Osteocyte (in vitro differentiated cells): ENCODE measurements at regions not wholly inside any gene's neighbourhood (a gene's known extent, or its start where the extent isn't known, plus 50 kb on each side); places are given as distances from the start of the nearest gene placed in this dataset.
"Not testable (repeated sequence)": the region's sequence is repeated elsewhere in the genome, so short reads cannot be mapped to it uniquely, and the experiment has no call there.

Source experiments
- DNase-seq: peaks from one replicate; pipeline ENCODE4 v3.0.0; 2021; ENCODE audit warnings: mixed read lengths; ENCODE audit not compliant: unreplicated experiment; ENCODE audit errors: extremely low spot score
- H3K27ac Mint-ChIP-seq: one replicate; pipeline ENCODE4 v1.8.0; 2021; ENCODE audit warnings: mild to moderate bottlenecking, mixed read lengths; ENCODE audit not compliant: unreplicated experiment
- H3K27me3 Mint-ChIP-seq: one replicate; pipeline ENCODE4 v1.8.0; 2021; ENCODE audit warnings: mixed read lengths; ENCODE audit not compliant: unreplicated experiment
- H3K36me3 Mint-ChIP-seq: one replicate; pipeline ENCODE4 v1.8.0; 2021; ENCODE audit warnings: mixed read lengths; ENCODE audit not compliant: unreplicated experiment
- H3K4me1 Mint-ChIP-seq: one replicate; pipeline ENCODE4 v1.8.0; 2021; ENCODE audit warnings: mixed read lengths; ENCODE audit not compliant: unreplicated experiment
- H3K4me3 Mint-ChIP-seq: one replicate; pipeline ENCODE4 v1.8.0; 2021; ENCODE audit warnings: mild to moderate bottlenecking, moderate library complexity, mixed read lengths; ENCODE audit not compliant: unreplicated experiment
- H3K9me3 Mint-ChIP-seq: one replicate; pipeline ENCODE4 v1.8.0; 2021; ENCODE audit warnings: mixed read lengths; ENCODE audit not compliant: unreplicated experiment
- CTCF ChIP-seq: fragments of 200-600 bp; sonication (generic); IDR thresholded peaks from 2 replicates; pipeline ENCODE4 v1.5.0; 2021; ENCODE audit warnings: antibody characterized with exemption, mild to moderate bottlenecking, moderate library complexity

GRCh38 chr6:58290177-58290576 lies 972.7 kb downstream of the PRIM2 start:
- H3K36me3 Mint-ChIP-seq, result no peaks in the 10 kb centered on the region
- no peaks in the 10 kb centered on the region for H3K27me3 Mint-ChIP-seq
- no peak for TF ChIP-seq CTCF
- DNase-seq, result no peak
- H3K4me1 Mint-ChIP-seq, result no peaks in the 10 kb centered on the region
- H3K4me3 Mint-ChIP-seq, result no peak overlapping the region
- H3K27ac Mint-ChIP-seq, result no peak overlapping the region
- peaks cover 35% of the 10 kb centered on the region for H3K9me3 Mint-ChIP-seq

- H3K4me3 Mint-ChIP-seq, H3K27me3 Mint-ChIP-seq, H3K36me3 Mint-ChIP-seq, H3K4me1 Mint-ChIP-seq, H3K27ac Mint-ChIP-seq, DNase-seq: not testable (repeated sequence)
- H3K9me3 Mint-ChIP-seq, result peaks cover 31% of the 10 kb centered on the region
Observed at GRCh38 chr6:58291319-58291718, 973.9 kb downstream of the PRIM2 start.

GRCh38 chr6:58307901-58308300 lies 990.5 kb downstream of the PRIM2 start:
- not testable (repeated sequence) for H3K36me3 Mint-ChIP-seq, H3K4me3 Mint-ChIP-seq, H3K27ac Mint-ChIP-seq, H3K4me1 Mint-ChIP-seq, DNase-seq, H3K27me3 Mint-ChIP-seq
- H3K9me3 Mint-ChIP-seq, result peaks cover 24% of the 10 kb centered on the region

GRCh38 chr6:58332108-58332507 lies 1014.7 kb downstream of the PRIM2 start:
- not testable (repeated sequence) for DNase-seq, H3K36me3 Mint-ChIP-seq, H3K4me3 Mint-ChIP-seq, H3K27me3 Mint-ChIP-seq, H3K27ac Mint-ChIP-seq, H3K4me1 Mint-ChIP-seq
- peaks cover 38% of the 10 kb centered on the region for H3K9me3 Mint-ChIP-seq

- H3K36me3 Mint-ChIP-seq, H3K4me3 Mint-ChIP-seq, H3K27me3 Mint-ChIP-seq, H3K4me1 Mint-ChIP-seq, DNase-seq, H3K27ac Mint-ChIP-seq: not testable (repeated sequence)
- H3K9me3 Mint-ChIP-seq, result peaks cover 27% of the 10 kb centered on the region
Observed at GRCh38 chr6:58342287-58342686, 1024.9 kb downstream of the PRIM2 start.

GRCh38 chr6:58347534-58347933 lies 1030.1 kb downstream of the PRIM2 start:
- DNase-seq, H3K36me3 Mint-ChIP-seq, H3K27ac Mint-ChIP-seq, H3K4me1 Mint-ChIP-seq, H3K27me3 Mint-ChIP-seq, H3K4me3 Mint-ChIP-seq: not testable (repeated sequence)
- H3K9me3 Mint-ChIP-seq, result peaks cover 29% of the 10 kb centered on the region

GRCh38 chr6:58351619-58352018 lies 1034.2 kb downstream of the PRIM2 start:
- H3K4me1 Mint-ChIP-seq, H3K36me3 Mint-ChIP-seq, H3K27ac Mint-ChIP-seq, DNase-seq, H3K4me3 Mint-ChIP-seq, H3K27me3 Mint-ChIP-seq: not testable (repeated sequence)
- peaks cover 18% of the 10 kb centered on the region for H3K9me3 Mint-ChIP-seq

- not testable (repeated sequence) for H3K4me3 Mint-ChIP-seq, H3K27me3 Mint-ChIP-seq, DNase-seq, H3K36me3 Mint-ChIP-seq, H3K27ac Mint-ChIP-seq, H3K4me1 Mint-ChIP-seq
- H3K9me3 Mint-ChIP-seq, result peaks cover 17% of the 10 kb centered on the region
Observed at GRCh38 chr6:58358452-58358851, 1041.0 kb downstream of the PRIM2 start.

GRCh38 chr6:58365856-58366255 lies 1048.4 kb downstream of the PRIM2 start:
- not testable (repeated sequence) for H3K4me3 Mint-ChIP-seq, H3K36me3 Mint-ChIP-seq, DNase-seq, H3K27me3 Mint-ChIP-seq, H3K4me1 Mint-ChIP-seq, H3K27ac Mint-ChIP-seq
- H3K9me3 Mint-ChIP-seq, result peaks cover 47% of the 10 kb centered on the region

- H3K4me3 Mint-ChIP-seq, H3K36me3 Mint-ChIP-seq, H3K4me1 Mint-ChIP-seq, H3K27me3 Mint-ChIP-seq, H3K27ac Mint-ChIP-seq, DNase-seq: not testable (repeated sequence)
- H3K9me3 Mint-ChIP-seq, result peaks cover 47% of the 10 kb centered on the region
Observed at GRCh38 chr6:58406659-58407058, 1089.2 kb downstream of the PRIM2 start.
